ENCODE measurements at regions not wholly inside any gene's neighbourhood (a gene's known extent, or its start where the extent isn't known, plus 50 kb on each side); places are given as distances from the start of the nearest gene placed in this dataset.

DNA sequence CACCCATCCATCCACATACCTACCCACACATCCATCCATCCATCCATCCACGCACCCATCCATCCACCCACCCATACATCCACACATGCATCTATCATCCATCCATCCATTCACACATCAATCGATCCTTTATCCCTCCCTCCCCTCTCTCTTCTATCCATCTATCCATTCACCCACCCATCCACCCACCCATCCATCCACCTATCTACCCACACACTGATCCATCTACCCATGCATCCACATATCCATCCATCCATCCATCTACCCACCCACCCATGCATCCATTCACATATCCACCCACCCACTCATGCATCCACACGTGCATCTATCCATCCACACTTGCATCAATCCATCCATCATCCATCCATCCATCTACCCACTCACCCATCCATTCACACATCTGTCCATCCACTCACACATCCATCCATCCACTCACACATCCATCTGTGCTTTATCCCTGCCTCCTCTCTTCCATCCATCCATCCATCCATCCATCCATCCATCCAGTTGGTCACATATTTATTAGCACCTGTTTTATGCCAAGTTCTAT, 366.1 kb downstream of the CTTN start:
- TF ChIP-seq PHF8 (IDR thresholded peaks at IDR 0.05; ENCODE audit: borderline replicate concordance, low read length) (no peak), RAD21 (CRISPR knock-in tag; conservative IDR thresholded peaks at IDR 0.05 in 1 of 2, IDR thresholded peaks at IDR 0.05 in 1 of 2) (no peak), ZBTB17 (CRISPR knock-in tag; IDR thresholded peaks at IDR 0.05) (no peak), POLR2A (conservative IDR thresholded peaks at IDR 0.05) (no peak), PCBP2 (IDR thresholded peaks at IDR 0.05; ENCODE audit: low read depth, low read length, poor library complexity, severe bottlenecking) (no peak), ZNF347 (CRISPR knock-in tag; IDR thresholded peaks at IDR 0.05; ENCODE audit: low read depth) (no peak), EZH2 (IDR thresholded peaks at IDR 0.05; ENCODE audit: borderline replicate concordance, low read depth, low read length) (no peak), GTF2F1 (IDR thresholded peaks at IDR 0.05; ENCODE audit: low read depth, low read length) (no peak), RBM39 (optimal IDR thresholded peaks at IDR 0.05; ENCODE audit: low read depth, low read length) (no peak)
- TF ChIP-seq, protein P1, sequence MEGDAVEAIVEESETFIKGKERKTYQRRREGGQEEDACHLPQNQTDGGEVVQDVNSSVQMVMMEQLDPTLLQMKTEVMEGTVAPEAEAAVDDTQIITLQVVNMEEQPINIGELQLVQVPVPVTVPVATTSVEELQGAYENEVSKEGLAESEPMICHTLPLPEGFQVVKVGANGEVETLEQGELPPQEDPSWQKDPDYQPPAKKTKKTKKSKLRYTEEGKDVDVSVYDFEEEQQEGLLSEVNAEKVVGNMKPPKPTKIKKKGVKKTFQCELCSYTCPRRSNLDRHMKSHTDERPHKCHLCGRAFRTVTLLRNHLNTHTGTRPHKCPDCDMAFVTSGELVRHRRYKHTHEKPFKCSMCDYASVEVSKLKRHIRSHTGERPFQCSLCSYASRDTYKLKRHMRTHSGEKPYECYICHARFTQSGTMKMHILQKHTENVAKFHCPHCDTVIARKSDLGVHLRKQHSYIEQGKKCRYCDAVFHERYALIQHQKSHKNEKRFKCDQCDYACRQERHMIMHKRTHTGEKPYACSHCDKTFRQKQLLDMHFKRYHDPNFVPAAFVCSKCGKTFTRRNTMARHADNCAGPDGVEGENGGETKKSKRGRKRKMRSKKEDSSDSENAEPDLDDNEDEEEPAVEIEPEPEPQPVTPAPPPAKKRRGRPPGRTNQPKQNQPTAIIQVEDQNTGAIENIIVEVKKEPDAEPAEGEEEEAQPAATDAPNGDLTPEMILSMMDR (IDR thresholded peaks at IDR 0.05 in 2 of 3, conservative IDR thresholded peaks at IDR 0.05 in 1 of 3; ENCODE audit: insufficient read depth in 2 of 3, low read depth in 1 of 3, low read length in 3 of 3) = no peak
- TF ChIP-seq, protein P2, sequence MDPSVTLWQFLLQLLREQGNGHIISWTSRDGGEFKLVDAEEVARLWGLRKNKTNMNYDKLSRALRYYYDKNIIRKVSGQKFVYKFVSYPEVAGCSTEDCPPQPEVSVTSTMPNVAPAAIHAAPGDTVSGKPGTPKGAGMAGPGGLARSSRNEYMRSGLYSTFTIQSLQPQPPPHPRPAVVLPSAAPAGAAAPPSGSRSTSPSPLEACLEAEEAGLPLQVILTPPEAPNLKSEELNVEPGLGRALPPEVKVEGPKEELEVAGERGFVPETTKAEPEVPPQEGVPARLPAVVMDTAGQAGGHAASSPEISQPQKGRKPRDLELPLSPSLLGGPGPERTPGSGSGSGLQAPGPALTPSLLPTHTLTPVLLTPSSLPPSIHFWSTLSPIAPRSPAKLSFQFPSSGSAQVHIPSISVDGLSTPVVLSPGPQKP (CRISPR knock-in tag; IDR thresholded peaks at IDR 0.05) = no peak
- TF ChIP-seq, protein P3, sequence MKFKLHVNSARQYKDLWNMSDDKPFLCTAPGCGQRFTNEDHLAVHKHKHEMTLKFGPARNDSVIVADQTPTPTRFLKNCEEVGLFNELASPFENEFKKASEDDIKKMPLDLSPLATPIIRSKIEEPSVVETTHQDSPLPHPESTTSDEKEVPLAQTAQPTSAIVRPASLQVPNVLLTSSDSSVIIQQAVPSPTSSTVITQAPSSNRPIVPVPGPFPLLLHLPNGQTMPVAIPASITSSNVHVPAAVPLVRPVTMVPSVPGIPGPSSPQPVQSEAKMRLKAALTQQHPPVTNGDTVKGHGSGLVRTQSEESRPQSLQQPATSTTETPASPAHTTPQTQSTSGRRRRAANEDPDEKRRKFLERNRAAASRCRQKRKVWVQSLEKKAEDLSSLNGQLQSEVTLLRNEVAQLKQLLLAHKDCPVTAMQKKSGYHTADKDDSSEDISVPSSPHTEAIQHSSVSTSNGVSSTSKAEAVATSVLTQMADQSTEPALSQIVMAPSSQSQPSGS (CRISPR knock-in tag; IDR thresholded peaks at IDR 0.05) = no peak
- TF ChIP-seq, protein P4, sequence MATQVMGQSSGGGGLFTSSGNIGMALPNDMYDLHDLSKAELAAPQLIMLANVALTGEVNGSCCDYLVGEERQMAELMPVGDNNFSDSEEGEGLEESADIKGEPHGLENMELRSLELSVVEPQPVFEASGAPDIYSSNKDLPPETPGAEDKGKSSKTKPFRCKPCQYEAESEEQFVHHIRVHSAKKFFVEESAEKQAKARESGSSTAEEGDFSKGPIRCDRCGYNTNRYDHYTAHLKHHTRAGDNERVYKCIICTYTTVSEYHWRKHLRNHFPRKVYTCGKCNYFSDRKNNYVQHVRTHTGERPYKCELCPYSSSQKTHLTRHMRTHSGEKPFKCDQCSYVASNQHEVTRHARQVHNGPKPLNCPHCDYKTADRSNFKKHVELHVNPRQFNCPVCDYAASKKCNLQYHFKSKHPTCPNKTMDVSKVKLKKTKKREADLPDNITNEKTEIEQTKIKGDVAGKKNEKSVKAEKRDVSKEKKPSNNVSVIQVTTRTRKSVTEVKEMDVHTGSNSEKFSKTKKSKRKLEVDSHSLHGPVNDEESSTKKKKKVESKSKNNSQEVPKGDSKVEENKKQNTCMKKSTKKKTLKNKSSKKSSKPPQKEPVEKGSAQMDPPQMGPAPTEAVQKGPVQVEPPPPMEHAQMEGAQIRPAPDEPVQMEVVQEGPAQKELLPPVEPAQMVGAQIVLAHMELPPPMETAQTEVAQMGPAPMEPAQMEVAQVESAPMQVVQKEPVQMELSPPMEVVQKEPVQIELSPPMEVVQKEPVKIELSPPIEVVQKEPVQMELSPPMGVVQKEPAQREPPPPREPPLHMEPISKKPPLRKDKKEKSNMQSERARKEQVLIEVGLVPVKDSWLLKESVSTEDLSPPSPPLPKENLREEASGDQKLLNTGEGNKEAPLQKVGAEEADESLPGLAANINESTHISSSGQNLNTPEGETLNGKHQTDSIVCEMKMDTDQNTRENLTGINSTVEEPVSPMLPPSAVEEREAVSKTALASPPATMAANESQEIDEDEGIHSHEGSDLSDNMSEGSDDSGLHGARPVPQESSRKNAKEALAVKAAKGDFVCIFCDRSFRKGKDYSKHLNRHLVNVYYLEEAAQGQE (IDR thresholded peaks at IDR 0.05; ENCODE audit: borderline replicate concordance) = no peak
- TF ChIP-seq, protein P4 (CRISPR knock-in tag; IDR thresholded peaks at IDR 0.05; ENCODE audit: low read depth) = no peak

Measured in K562 (cell line).